K562 (cell line): ENCODE measurements at regions not wholly inside any gene's neighbourhood (a gene's known extent, or its start where the extent isn't known, plus 50 kb on each side); places are given as distances from the start of the nearest gene placed in this dataset.

ENCODE experiments used
- ATAC-seq: fragments of 200-7000 bp; cut with Tn5 transposase; 3 replicates; pipeline ENCODE4 v1.9.1; 2020; ENCODE audit warnings: moderate library complexity
- BruUV-seq: library from RNA; stranded (reverse); fragments of 400-500 nt; replicated peaks from 2 replicates; lab custom pipeline; 2021; lab: Mats Ljungman, UMichigan
- CTCF ChIA-PET: fragments of 300-600 bp; formaldehyde crosslinking; extraction: SDS; loops from one replicate; lab custom pipeline; 2021; ENCODE audit warnings: low intra/inter-chr PET ratio; lab: Yijun Ruan, JAX
- POLR2A ChIA-PET: fragments of 300-600, 350-650 bp; sonication (Branson Sonifier 250); formaldehyde crosslinking; extraction: SDS; loops from one replicate; lab custom pipeline; 2021; ENCODE audit warnings: antibody characterized with exemption, inconsistent platforms; lab: Yijun Ruan, JAX
- DNase-seq, 4 experiments: peaks; one replicate each; pipeline versions ENCODE4 v3.0.0 to v3.0.0-alpha.2; 2011 to 2018; ENCODE audit warnings: low spot score in 3 of 4, mixed read lengths in 3 of 4; ENCODE audit errors: extremely low read depth in 1 of 4
- FAIRE-seq: peaks from 2 replicates; lab custom pipeline; 2011; peaks lifted over from hg19 to GRCh38; lab: Jason Lieb, UNC
- H2AFZ ChIP-seq: 2 replicates; pipeline ENCODE4 v1.6.0; 2011; ENCODE audit warnings: low read depth, low read length, control low read depth, inconsistent platforms
- H3K27ac ChIP-seq: fragments of 200-600 bp; 3 replicates; pipeline ENCODE4 v1.8.0; 2011; ENCODE audit warnings: low read depth, mild to moderate bottlenecking, control low read depth, inconsistent platforms, low read length, moderate library complexity, mixed read lengths; ENCODE audit errors: extremely low read depth
- H3K27me3 ChIP-seq, 2 experiments: fragments of 300-600 bp in 1 of 2; 2 replicates in 1 of 2; 3 replicates in 1 of 2; pipeline versions ENCODE4 v1.6.0 to v1.8.0; 2011; ENCODE audit warnings: inconsistent platforms in 2 of 2, low read length in 2 of 2, mild to moderate bottlenecking in 1 of 2, mixed read lengths in 1 of 2, moderate library complexity in 1 of 2; ENCODE audit not compliant: control insufficient read depth in 2 of 2, insufficient read depth in 2 of 2
- H3K36me3 ChIP-seq: fragments of 300-600 bp; 3 replicates; pipeline ENCODE4 v1.8.0; 2011; ENCODE audit warnings: mild to moderate bottlenecking, low read length, inconsistent platforms; ENCODE audit not compliant: control insufficient read depth, insufficient read depth
- H3K4me1 ChIP-seq, 2 experiments: fragments of 200-600 bp in 1 of 2; replicated peaks in 1 of 2; 2 replicates in 1 of 2; 3 replicates in 1 of 2; pipeline versions ENCODE4 v1.5.1 to v1.8.0; 2011; ENCODE audit warnings: inconsistent platforms in 2 of 2, low read length in 2 of 2, mild to moderate bottlenecking in 1 of 2, mixed read lengths in 1 of 2, moderate library complexity in 1 of 2; ENCODE audit not compliant: control insufficient read depth in 2 of 2, insufficient read depth in 2 of 2
- H3K4me2 ChIP-seq: 2 replicates; pipeline ENCODE4 v1.6.1; 2011; ENCODE audit warnings: low read length, control low read depth, inconsistent platforms, mixed read lengths; ENCODE audit not compliant: insufficient read depth
- H3K4me3 ChIP-seq: fragments of 200-600 bp; sonication (generic), shearing (Covaris generic); 2 replicates; pipeline ENCODE4 v1.5.1; 2016; ENCODE audit warnings: control low read depth, inconsistent platforms
- H3K79me2 ChIP-seq: fragments of 200-600 bp; 3 replicates; pipeline ENCODE4 v1.8.0; 2011; ENCODE audit warnings: low read length, inconsistent platforms; ENCODE audit not compliant: control insufficient read depth, insufficient read depth
- H3K9ac ChIP-seq, 2 experiments: 2 replicates each; pipeline versions ENCODE4 v1.6.0 to v1.6.1; 2011; ENCODE audit warnings: low read depth in 2 of 2, low read length in 2 of 2, control low read depth in 1 of 2, inconsistent platforms in 1 of 2, mild to moderate bottlenecking in 1 of 2, mixed read lengths in 1 of 2; ENCODE audit not compliant: insufficient read depth in 1 of 2
- H3K9me1 ChIP-seq: one replicate; pipeline ENCODE4 v1.6.0; 2011; ENCODE audit warnings: inconsistent platforms, mild to moderate bottlenecking, low read length, moderate library complexity; ENCODE audit not compliant: control insufficient read depth, insufficient read depth
- H3K9me3 ChIP-seq: replicated peaks from 2 replicates; pipeline ENCODE4 v1.5.1; 2011; ENCODE audit warnings: low read depth, low read length, inconsistent platforms; ENCODE audit not compliant: control insufficient read depth, insufficient read depth
- H4K20me1 ChIP-seq: replicated peaks from 2 replicates; pipeline ENCODE4 v1.6.1; 2011; ENCODE audit warnings: low read length, inconsistent platforms, mixed read lengths; ENCODE audit not compliant: control insufficient read depth, insufficient read depth
- MCM3 ChIP-seq: fragments of 450-650 bp; IDR thresholded peaks from 2 replicates; pipeline ENCODE4 v1.6.1; 2016
- NCOA4 ChIP-seq: fragments of 450-650 bp; IDR thresholded peaks from 2 replicates; pipeline ENCODE4 v1.6.1; 2018; ENCODE audit warnings: mild to moderate bottlenecking; ENCODE audit not compliant: partially characterized antibody
- RBM39 ChIP-seq: fragments of 200-400 bp; formaldehyde crosslinking; optimal IDR thresholded peaks from 2 replicates; pipeline ENCODE3; 2018; ENCODE audit warnings: low read depth, low read length
- SP2 ChIP-seq: IDR thresholded peaks from 2 replicates; pipeline ENCODE4 v1.6.1; 2011; ENCODE audit warnings: mild to moderate bottlenecking, low read depth, low read length, moderate library complexity; ENCODE audit not compliant: poor library complexity, severe bottlenecking; ENCODE audit errors: extremely low read depth
- XRCC4 ChIP-seq: IDR thresholded peaks from one replicate; pipeline ENCODE4 v1.6.1; 2011; ENCODE audit not compliant: insufficient read depth, insufficient read length; ENCODE audit errors: extremely low read depth
- ZNF311 ChIP-seq: fragments of 250-450 bp; sonication (Bioruptor Pico); IDR thresholded peaks from 2 replicates; pipeline ENCODE4 v1.4.0; 2020; ENCODE audit warnings: mild to moderate bottlenecking, moderate library complexity
- WGBS: fragments of 100-300 bp; shearing (Covaris generic); methylation state at CpG from one replicate; pipeline ENCODE4 v1.1.6; 2016; ENCODE audit warnings: low coverage, mixed read lengths; ENCODE audit not compliant: insufficient coverage; ENCODE audit errors: missing lambda C conversion rate; 5-methylcytosine and 5-hydroxymethylcytosine counted together
- in situ Hi-C: fragments of 300-500 bp; cut with MboI; formaldehyde crosslinking; loops from 4 replicates; pipeline ENCODE4 v1.15.0; 2018; ENCODE audit warnings: inconsistent platforms, mixed read lengths
- intact Hi-C: fragments of 100-400 bp; cut with micrococcal nuclease; formaldehyde crosslinking; loops from 2 replicates; pipeline ENCODE4 v1.14.2; 2022

DNA sequence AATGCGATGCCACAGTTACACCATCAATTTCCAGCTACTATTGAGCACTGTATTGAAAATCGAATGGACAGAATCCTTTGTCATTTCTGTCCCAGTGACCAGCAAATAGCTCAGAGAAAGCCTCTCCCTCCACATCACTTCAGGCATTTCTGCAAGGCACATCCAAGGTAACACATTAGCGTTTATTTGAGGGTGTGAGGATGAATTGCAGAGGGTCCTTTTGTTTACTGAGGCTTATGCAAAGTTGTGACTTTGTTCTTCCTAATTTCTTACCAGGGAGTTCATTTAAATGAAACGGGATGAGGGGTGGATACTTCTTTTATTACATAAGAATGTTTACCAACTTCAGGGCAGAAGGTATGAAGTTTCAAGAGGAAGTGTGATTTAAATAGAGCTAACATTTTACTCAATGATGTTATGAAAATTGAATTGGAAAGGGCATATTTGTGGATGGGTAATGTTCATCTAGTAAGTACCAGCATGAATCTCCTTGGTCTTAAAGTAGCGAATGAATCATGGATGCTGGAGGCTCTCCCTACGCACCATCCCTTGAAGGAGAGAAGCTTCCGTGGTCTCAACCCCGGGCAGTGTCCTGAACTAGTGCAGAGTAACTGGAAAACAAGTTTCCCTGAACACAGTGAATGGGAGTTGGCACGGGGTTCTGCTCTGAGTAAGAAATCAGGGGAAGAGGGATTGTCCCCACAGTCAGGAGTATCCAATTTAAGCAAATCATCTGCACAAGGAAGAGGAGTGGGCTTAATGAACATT, 756.5 kb downstream of the GALR1 start:
- POLR2A ChIA-PET, result no interaction called here
- DNase-seq, result no peak
- Histone ChIP-seq H2AFZ (no peak overlapping the region), H3K9ac (no peak overlapping the region), H3K4me1 (no peaks in the 10 kb centered on the region), H3K79me2 (no peaks in the 10 kb centered on the region), H4K20me1 (no peaks in the 10 kb centered on the region), H3K9me3 (no peaks in the 10 kb centered on the region), H3K4me2 (no peak overlapping the region), H3K36me3 (no peaks in the 10 kb centered on the region), H3K27me3 (peaks cover 16 to 18% of the 10 kb centered on the region in 2 experiments; a peak in 4 of 5 replicates), H3K9me1 (no peaks in the 10 kb centered on the region), H3K27ac (no peak overlapping the region), H3K4me3 (no peak overlapping the region)
- FAIRE-seq, result no peak
- no TSS peak for BruUV-seq
- no peak for ATAC-seq
- WGBS, result 3% methylated on average over 8 of the region's 9 CpGs
- CTCF ChIA-PET, result no interaction called here
- intact Hi-C loops, result no loop called here
- in situ Hi-C loops, result no loop called here
- no peak for TF ChIP-seq MCM3
- TF ChIP-seq NCOA4, result no peak
- no peak for TF ChIP-seq XRCC4
- TF ChIP-seq RBM39, result no peak
- TF ChIP-seq SP2, result no peak
- no peak for TF ChIP-seq ZNF311 (CRISPR knock-in tag)
